Dermis blood vessel endothelial cell (primary cell): ENCODE measurements at regions not wholly inside any gene's neighbourhood (a gene's known extent, or its start where the extent isn't known, plus 50 kb on each side); places are given as distances from the start of the nearest gene placed in this dataset.
"Not testable (repeated sequence)": the region's sequence is repeated elsewhere in the genome, so short reads cannot be mapped to it uniquely, and the experiment has no call there.

ENCODE experiments used
- DNase-seq: peaks from one replicate; pipeline ENCODE4 v3.0.0; 2010

- DNase-seq, result no peak
Observed at GRCh38 chr2:14480120-14480519, 152.4 kb upstream of the LRATD1 start.

GRCh38 chr2:14480906-14481305 lies 151.6 kb upstream of the LRATD1 start:
- no peak for DNase-seq

- peak; percentile 93 for DNase-seq
Observed at GRCh38 chr2:14492920-14493503, 139.5 kb upstream of the LRATD1 start.

- no peak for DNase-seq
Observed at GRCh38 chr2:14494759-14495158, 137.8 kb upstream of the LRATD1 start.

- DNase-seq, result no peak
Observed at GRCh38 chr2:14501061-14501460, 131.5 kb upstream of the LRATD1 start.

- DNase-seq, result not testable (repeated sequence)
Observed at GRCh38 chr2:14506955-14507354, 125.6 kb upstream of the LRATD1 start.

GRCh38 chr2:14511541-14511940 lies 121.0 kb upstream of the LRATD1 start:
- DNase-seq, result no peak

- DNase-seq, result no peak
Observed at GRCh38 chr2:14513903-14514302, 118.6 kb upstream of the LRATD1 start.

GRCh38 chr2:14516844-14517243 lies 115.7 kb upstream of the LRATD1 start:
- peak; percentile 77 for DNase-seq

GRCh38 chr2:14517731-14518130 lies 114.8 kb upstream of the LRATD1 start:
- no peak for DNase-seq

- DNase-seq, result no peak
Observed at GRCh38 chr2:14520385-14520945, 112.1 kb upstream of the LRATD1 start.

GRCh38 chr2:14524041-14524802 lies 108.3 kb upstream of the LRATD1 start:
- peak; percentile 11 for DNase-seq

- DNase-seq, result no peak
Observed at GRCh38 chr2:14524803-14525080, 107.8 kb upstream of the LRATD1 start.

- DNase-seq, result no peak
Observed at GRCh38 chr2:14530506-14530905, 102.0 kb upstream of the LRATD1 start.

GRCh38 chr2:14533131-14533757 lies 99.3 kb upstream of the LRATD1 start:
- DNase-seq, result peak; percentile 5

- no peak for DNase-seq
Observed at GRCh38 chr2:14535156-14535555, 97.4 kb upstream of the LRATD1 start.

GRCh38 chr2:14536976-14537375 lies 95.5 kb upstream of the LRATD1 start:
- DNase-seq, result no peak

GRCh38 chr2:14540015-14540414 lies 92.5 kb upstream of the LRATD1 start:
- no peak for DNase-seq

- DNase-seq, result peak; percentile 10
Observed at GRCh38 chr2:14543284-14543683, 89.2 kb upstream of the LRATD1 start.

- no peak for DNase-seq
Observed at GRCh38 chr2:14544247-14544646, 88.3 kb upstream of the LRATD1 start.

- no peak for DNase-seq
Observed at GRCh38 chr2:14547830-14548229, 84.7 kb upstream of the LRATD1 start.

GRCh38 chr2:14550658-14551057 lies 81.9 kb upstream of the LRATD1 start:
- DNase-seq, result no peak

- DNase-seq, result no peak
Observed at GRCh38 chr2:14551069-14551468, 81.4 kb upstream of the LRATD1 start.

GRCh38 chr2:14552286-14552685 lies 80.2 kb upstream of the LRATD1 start:
- no peak for DNase-seq
